Prostate gland (tissue), 2 donors: ENCODE measurements at regions not wholly inside any gene's neighbourhood (a gene's known extent, or its start where the extent isn't known, plus 50 kb on each side); places are given as distances from the start of the nearest gene placed in this dataset.

ENCODE experiments used
- DNase-seq: peaks from one replicate; pipeline ENCODE4 v3.0.0-alpha.2; 2019; ENCODE audit warnings: low spot score
- H3K27ac ChIP-seq, 2 donors: fragments of 200-600 bp; sonication (generic); 2 replicates each; pipeline ENCODE4 v1.5.1; 2017 to 2019
- H3K27me3 ChIP-seq: fragments of 200-600 bp; sonication (generic); replicated peaks from 2 replicates; pipeline ENCODE4 v1.5.1; 2019; ENCODE audit not compliant: insufficient read depth
- H3K36me3 ChIP-seq, 2 donors: fragments of 200-600 bp; sonication (generic); 1 replicate in 1 of 2; 2 replicates in 1 of 2; pipeline versions ENCODE4 v1.5.1 to v1.8.1; 2017 to 2019
- H3K4me1 ChIP-seq: fragments of 200-600 bp; sonication (generic); replicated peaks from 2 replicates; pipeline ENCODE4 v1.5.1; 2019
- H3K4me3 ChIP-seq, 2 donors: fragments of 200-600 bp; sonication (generic); 2 replicates each; pipeline ENCODE4 v1.5.1; 2017 to 2019
- H3K9me3 ChIP-seq: fragments of 200-600 bp; sonication (generic); 2 replicates; pipeline ENCODE4 v1.5.1; 2017
- POLR2A ChIP-seq: fragments of 450-650 bp; IDR thresholded peaks from one replicate; pipeline ENCODE4 v1.6.1; 2016; ENCODE audit warnings: antibody characterized with exemption, mild to moderate bottlenecking
- POLR2AphosphoS5 ChIP-seq: sonication (generic); formaldehyde crosslinking; IDR thresholded peaks from one replicate; pipeline ENCODE4 v1.6.1; 2017; ENCODE audit warnings: antibody characterized with exemption
- WGBS: methylation state at CpG from one replicate; pipeline ENCODE4 v1.1.5; 2018; 5-methylcytosine and 5-hydroxymethylcytosine counted together
- intact Hi-C: fragments of 100-400 bp; cut with DNase I; formaldehyde crosslinking; loops from one replicate; pipeline ENCODE4 v1.14.2; 2022
- TF ChIP-seq, protein P1 (sequence below), 4 experiments: fragments of 200-600 bp in 2 of 4; fragments of 450-650 bp in 2 of 4; sonication (generic) in 2 of 4; IDR thresholded peaks; 1 replicate in 3 of 4; 2 replicates in 1 of 4; pipeline ENCODE4 v1.5.1; 2016 to 2019; ENCODE audit warnings: antibody characterized with exemption in 4 of 4, mild to moderate bottlenecking in 2 of 4, moderate library complexity in 2 of 4

DNA sequence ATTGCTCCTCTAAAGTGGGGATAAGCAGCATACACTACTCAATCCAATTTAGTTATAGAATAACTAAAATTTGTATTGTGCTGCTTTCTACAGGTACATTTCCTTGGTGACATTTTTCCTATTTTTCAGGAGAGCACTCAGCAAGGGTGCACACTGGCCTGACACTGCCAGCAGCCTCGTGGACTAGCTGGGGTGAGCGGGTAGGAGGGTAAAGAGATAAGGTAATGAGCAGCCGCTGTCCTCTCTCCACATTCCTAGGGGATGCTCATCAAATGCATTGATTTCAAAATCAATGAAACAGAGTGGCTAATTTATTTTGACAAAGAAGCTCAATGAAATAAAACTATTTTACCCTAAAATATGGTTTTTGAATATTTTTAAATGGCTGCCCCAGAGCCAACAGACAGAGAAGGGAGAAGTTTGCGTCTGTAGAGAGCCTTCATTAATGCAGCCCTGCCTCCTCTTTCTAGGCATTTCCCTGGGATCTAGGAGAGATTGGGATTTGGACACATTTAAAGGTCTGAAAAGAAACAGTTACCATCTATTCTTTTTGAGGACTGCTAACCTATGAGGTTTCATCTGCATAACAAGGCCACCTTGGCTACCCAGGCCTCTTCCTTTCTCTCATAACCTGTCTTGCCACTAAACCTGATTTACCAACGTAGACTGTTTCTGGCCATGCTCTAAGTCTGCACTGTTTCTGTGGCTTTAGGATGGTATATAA lies 561.0 kb downstream of the IPMK start:
- no peaks in the 10 kb centered on the region for H3K36me3 ChIP-seq
- TF ChIP-seq POLR2AphosphoS5 = no peak
- TF ChIP-seq, protein P1, sequence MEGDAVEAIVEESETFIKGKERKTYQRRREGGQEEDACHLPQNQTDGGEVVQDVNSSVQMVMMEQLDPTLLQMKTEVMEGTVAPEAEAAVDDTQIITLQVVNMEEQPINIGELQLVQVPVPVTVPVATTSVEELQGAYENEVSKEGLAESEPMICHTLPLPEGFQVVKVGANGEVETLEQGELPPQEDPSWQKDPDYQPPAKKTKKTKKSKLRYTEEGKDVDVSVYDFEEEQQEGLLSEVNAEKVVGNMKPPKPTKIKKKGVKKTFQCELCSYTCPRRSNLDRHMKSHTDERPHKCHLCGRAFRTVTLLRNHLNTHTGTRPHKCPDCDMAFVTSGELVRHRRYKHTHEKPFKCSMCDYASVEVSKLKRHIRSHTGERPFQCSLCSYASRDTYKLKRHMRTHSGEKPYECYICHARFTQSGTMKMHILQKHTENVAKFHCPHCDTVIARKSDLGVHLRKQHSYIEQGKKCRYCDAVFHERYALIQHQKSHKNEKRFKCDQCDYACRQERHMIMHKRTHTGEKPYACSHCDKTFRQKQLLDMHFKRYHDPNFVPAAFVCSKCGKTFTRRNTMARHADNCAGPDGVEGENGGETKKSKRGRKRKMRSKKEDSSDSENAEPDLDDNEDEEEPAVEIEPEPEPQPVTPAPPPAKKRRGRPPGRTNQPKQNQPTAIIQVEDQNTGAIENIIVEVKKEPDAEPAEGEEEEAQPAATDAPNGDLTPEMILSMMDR (IDR thresholded peaks at IDR 0.05) = no peak
- no peak for TF ChIP-seq POLR2A
- no peak overlapping the region for H3K27ac ChIP-seq
- no peaks in the 10 kb centered on the region for H3K9me3 ChIP-seq
- DNase-seq = no peak
- H3K4me1 ChIP-seq = no peaks in the 10 kb centered on the region
- no peak overlapping the region for H3K4me3 ChIP-seq
- 80% methylated on average over 5 of the region's 5 CpGs for WGBS
- no peaks in the 10 kb centered on the region for H3K27me3 ChIP-seq
- intact Hi-C loops = no loop called here

DNA sequence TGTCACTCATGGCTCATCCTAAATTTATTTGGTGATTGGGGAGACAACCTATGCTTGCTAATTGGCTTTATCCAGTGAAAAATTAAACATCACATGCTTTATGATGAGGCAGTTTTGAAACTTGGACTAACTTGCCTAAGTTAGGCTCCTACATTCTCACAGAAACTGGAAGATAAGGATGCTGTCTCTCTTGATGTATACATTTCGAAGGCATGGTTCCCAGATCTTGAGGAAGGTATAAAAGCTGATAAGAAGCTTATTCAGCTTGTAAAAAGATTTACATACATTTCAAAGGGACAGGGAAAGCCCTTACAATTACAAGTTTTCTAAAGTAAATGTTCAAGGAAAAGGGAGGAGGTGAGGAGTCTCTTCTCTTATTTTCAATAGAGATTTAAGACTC lies 561.7 kb downstream of the IPMK start:
- 30% methylated on average over 1 of the region's 1 CpG for WGBS
- no peaks in the 10 kb centered on the region for H3K36me3 ChIP-seq
- no peaks in the 10 kb centered on the region for H3K4me1 ChIP-seq
- H3K9me3 ChIP-seq = no peaks in the 10 kb centered on the region
- TF ChIP-seq, protein P1 (IDR thresholded peaks at IDR 0.05) = no peak
- TF ChIP-seq POLR2AphosphoS5 (no peak), POLR2A (no peak)
- H3K27ac ChIP-seq = no peak overlapping the region
- intact Hi-C loops = no loop called here
- DNase-seq = no peak
- H3K27me3 ChIP-seq = no peaks in the 10 kb centered on the region
- no peak overlapping the region for H3K4me3 ChIP-seq

DNA sequence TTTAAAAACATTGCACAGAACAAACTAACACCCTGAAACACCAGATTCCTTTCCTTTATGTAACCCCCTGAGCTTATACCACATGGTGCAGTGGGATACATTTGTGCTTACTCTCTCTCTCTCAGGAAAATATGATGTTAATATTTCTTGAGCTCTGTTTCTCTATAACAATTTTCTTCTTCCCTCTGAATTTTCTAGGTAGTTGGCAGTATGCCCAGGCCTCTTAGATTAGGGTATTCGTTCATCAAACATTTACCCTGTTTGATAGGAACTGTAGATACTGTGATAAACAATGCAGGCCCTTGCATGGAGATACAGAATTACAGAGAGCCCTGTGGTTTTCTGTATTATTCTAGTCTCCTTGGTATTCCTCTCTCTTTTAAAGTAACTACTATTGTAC lies 567.8 kb downstream of the IPMK start:
- DNase-seq = no peak
- TF ChIP-seq, protein P1 (IDR thresholded peaks at IDR 0.05) = no peak
- TF ChIP-seq POLR2A (no peak), POLR2AphosphoS5 (no peak)

DNA sequence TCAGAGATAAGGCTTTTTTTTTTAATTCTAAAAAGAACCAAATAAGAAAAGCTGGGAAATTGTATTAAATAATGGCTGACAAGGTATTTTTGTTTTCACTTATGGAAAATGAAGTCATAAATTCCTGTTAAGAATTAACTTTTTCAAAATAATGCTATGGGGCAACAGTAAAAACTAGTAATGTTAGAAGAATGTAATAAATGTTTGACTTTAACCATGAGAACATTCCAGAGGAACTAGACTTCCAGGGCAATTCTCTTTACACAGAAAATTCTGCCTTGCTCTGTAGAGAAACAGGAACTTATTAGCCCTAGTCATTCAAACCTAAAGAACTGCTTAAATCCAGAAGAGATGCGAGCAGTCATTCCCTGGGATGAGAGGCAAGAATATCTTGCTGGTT lies 571.1 kb downstream of the IPMK start:
- WGBS = 55% methylated on average over 1 of the region's 1 CpG
- no peaks in the 10 kb centered on the region for H3K4me1 ChIP-seq
- H3K9me3 ChIP-seq = no peaks in the 10 kb centered on the region
- no peak overlapping the region for H3K27ac ChIP-seq
- H3K4me3 ChIP-seq = no peak overlapping the region
- intact Hi-C loops = no loop called here
- no peak for DNase-seq
- TF ChIP-seq POLR2A = no peak
- no peak for TF ChIP-seq POLR2AphosphoS5
- TF ChIP-seq, protein P1 (IDR thresholded peaks at IDR 0.05) = no peak
- no peaks in the 10 kb centered on the region for H3K27me3 ChIP-seq
- no peaks in the 10 kb centered on the region for H3K36me3 ChIP-seq

More for the DNA sequence above, 567.8 kb downstream of the IPMK start:
- Histone ChIP-seq H3K4me3 (no peak overlapping the region), H3K27me3 (no peaks in the 10 kb centered on the region), H3K36me3 (no peaks in the 10 kb centered on the region), H3K4me1 (no peaks in the 10 kb centered on the region), H3K9me3 (no peaks in the 10 kb centered on the region), H3K27ac (no peak overlapping the region)
- intact Hi-C loops = no loop called here
- whole genome bisulfite sequencing = 21% methylated on average over 1 of the region's 1 CpG

DNA sequence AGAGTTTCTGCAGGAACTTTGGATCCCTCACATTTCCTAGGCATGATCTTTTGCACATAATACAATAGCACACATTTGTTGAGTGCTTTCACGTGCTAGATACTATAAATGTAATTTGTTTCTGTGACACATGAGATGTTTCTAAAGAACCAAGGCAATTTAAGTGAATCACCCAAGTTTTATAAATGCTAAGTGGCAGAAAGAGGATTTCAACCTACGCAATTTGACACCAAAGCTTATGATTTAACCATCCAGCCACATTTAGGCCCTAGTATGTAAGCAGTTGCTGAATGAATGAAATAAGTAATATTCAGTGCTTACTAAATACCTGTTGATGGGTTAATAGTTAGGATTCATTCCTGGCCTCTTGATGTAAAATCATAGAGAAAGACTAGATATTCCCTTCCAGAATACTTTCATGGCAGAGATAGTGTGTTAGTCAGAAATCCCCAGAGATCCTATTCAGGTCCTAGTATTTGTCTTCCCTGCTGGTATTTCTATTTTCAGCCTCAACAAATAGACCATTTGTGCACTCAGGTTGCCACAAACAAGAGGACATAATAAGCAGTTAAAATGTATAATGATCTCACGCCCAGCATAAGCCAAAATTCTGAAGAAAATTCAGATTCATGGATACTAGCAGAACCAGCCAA lies 572.6 kb downstream of the IPMK start:
- H3K36me3 ChIP-seq = no peaks in the 10 kb centered on the region
- WGBS = 72% methylated on average over 3 of the region's 3 CpGs

More for the DNA sequence above, 572.6 kb downstream of the IPMK start:
- H3K4me3 ChIP-seq = no peak overlapping the region
- no peak for TF ChIP-seq POLR2A
- TF ChIP-seq, protein P1 (IDR thresholded peaks at IDR 0.05) = no peak
- H3K27me3 ChIP-seq = no peaks in the 10 kb centered on the region
- no peaks in the 10 kb centered on the region for H3K4me1 ChIP-seq
- intact Hi-C loops = no loop called here
- DNase-seq = no peak
- no peak overlapping the region for H3K27ac ChIP-seq
- H3K9me3 ChIP-seq = no peaks in the 10 kb centered on the region
